ENCODE measurements at regions not wholly inside any gene's neighbourhood (a gene's known extent, or its start where the extent isn't known, plus 50 kb on each side); places are given as distances from the start of the nearest gene placed in this dataset.
A peak's percentile ranks its signal among the peaks of the same experiment; 100 is the strongest.
"Not testable (repeated sequence)": the region's sequence is repeated elsewhere in the genome, so short reads cannot be mapped to it uniquely, and the experiment has no call there.

- DNase-seq = peak; percentile 12
These were observed 74.7 kb upstream of the TBL1X start for GRCh38 chrX:9390121-9390520.

GRCh38 chrX:9390693-9391368 is 74.0 kb upstream of the TBL1X start:
- DNase-seq = no peak

GRCh38 chrX:9392445-9392844 is 72.4 kb upstream of the TBL1X start:
- peak; percentile 17 for DNase-seq

- no peak for DNase-seq
These were observed 71.3 kb upstream of the TBL1X start for GRCh38 chrX:9393571-9393970.

GRCh38 chrX:9394212-9394611 is 70.6 kb upstream of the TBL1X start:
- no peak for DNase-seq

GRCh38 chrX:9396930-9397329 is 67.9 kb upstream of the TBL1X start:
- DNase-seq = no peak

GRCh38 chrX:9401051-9401450 is 63.8 kb upstream of the TBL1X start:
- DNase-seq = no peak

- no peak for DNase-seq
These were observed 61.5 kb upstream of the TBL1X start for GRCh38 chrX:9403374-9403773.

GRCh38 chrX:9405635-9406034 is 59.2 kb upstream of the TBL1X start:
- peak; percentile 4 for DNase-seq

- not testable (repeated sequence) for DNase-seq
These were observed 54.0 kb upstream of the TBL1X start for GRCh38 chrX:9410889-9411288.

- DNase-seq = not testable (repeated sequence)
These were observed 53.2 kb upstream of the TBL1X start for GRCh38 chrX:9411682-9412081.

GRCh38 chrX:9414416-9414815 is 50.4 kb upstream of the TBL1X start:
- DNase-seq = no peak

Data from EL (cell line).